Fibroblast of skin of right quadriceps (primary cell): ENCODE measurements at regions not wholly inside any gene's neighbourhood (a gene's known extent, or its start where the extent isn't known, plus 50 kb on each side); places are given as distances from the start of the nearest gene placed in this dataset.
"Not testable (repeated sequence)": the region's sequence is repeated elsewhere in the genome, so short reads cannot be mapped to it uniquely, and the experiment has no call there.

Experiments used
- DNase-seq: peaks from one replicate; pipeline ENCODE4 v3.0.0-alpha.2; 2013

DNA sequence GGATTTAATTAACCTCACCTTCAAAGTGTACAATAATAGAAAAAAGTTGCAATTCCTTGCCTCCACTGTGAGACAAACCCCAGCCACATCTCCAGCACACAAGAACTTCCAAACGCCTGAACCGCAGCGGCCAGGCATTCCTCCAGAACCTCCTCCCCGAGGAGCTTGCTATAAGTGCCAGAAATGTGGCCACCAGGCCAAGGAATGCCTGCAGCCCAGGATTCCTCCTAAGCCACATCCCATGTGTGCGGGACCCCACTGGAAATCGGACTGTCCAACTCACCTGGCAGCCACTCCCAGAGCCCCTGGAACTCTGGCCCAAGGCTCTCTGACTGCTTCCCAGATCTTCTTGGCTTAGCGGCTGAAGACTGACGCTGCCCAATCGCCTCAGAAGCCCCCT lies 959.9 kb upstream of the GRIA3 start:
- DNase-seq, result peak; percentile 0

DNA sequence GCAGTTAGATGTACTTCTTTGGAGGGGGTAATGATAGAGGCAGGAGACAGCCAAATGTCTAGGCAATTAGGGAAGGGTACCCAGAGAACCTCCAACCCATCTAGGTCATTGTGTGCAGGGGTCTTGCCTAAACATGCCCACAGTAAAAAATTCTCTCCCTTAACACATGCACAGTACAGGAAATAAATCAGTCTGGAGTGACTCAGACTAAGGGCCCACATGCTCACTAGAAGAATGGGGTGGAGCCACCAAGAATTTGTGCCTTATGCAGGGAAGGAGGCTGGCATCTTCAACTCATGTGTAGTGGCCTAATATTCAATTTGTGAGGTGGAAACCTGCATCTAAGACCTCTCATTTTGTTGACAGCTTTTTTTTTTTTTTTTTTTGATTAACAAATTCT lies 945.3 kb upstream of the GRIA3 start:
- peak; percentile 28 for DNase-seq

DNA sequence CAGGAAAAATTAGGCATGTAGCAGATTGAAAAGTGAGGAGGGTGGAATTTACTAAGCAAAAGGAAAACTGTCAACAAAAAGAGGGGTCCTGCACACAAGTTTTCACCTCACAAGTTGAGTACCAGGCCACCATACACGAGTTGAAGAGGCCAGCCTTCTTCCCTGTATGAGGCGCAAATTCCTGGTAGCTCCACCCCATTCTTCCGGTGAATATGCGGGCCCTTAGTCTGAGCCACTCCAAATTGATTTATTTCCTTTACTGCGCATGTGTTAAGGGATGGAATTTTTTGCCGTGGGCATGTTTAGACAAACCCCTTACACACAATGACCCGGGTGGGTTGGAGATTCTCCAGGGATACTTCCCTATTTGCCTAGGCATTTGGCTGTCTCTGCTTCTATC lies 942.1 kb upstream of the GRIA3 start:
- DNase-seq, result no peak

DNA sequence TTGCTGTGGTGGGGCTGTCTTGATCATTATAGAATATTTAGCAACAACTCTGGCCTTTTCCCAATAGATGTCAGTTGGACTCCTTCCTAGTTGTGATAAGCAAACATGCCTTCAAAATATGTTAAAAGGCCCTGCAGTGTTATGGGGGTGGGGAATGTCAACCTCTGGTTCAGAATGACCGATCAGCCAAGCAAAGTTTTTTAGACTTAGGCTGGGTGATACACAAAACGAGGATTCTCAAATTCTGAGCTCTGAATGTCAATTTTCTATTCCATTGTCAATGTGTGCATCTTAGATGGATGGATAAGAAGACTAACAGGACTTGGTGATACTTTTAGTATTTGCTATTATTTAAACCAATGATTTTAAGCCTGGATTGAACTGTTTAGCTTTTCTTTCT lies 940.0 kb upstream of the GRIA3 start:
- no peak for DNase-seq

DNA sequence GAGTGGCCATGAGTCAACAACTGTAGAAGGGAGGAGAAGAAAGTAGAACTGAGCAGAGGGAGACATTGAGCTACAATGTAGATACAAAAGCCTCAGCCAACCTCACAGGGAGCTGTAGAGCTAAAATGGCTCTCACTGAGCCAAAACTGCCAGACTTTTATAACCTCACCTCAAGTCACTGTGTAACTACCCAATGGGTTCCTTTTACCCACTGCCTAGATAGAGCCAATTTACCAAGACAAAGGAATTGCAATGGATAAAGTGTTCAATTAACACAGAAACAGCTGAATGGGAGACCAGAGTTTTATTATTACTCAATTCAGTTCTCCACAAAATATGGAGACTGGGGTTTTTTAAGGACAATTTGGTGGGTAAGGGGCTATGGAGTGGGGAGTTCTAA lies 938.9 kb upstream of the GRIA3 start:
- no peak for DNase-seq

DNA sequence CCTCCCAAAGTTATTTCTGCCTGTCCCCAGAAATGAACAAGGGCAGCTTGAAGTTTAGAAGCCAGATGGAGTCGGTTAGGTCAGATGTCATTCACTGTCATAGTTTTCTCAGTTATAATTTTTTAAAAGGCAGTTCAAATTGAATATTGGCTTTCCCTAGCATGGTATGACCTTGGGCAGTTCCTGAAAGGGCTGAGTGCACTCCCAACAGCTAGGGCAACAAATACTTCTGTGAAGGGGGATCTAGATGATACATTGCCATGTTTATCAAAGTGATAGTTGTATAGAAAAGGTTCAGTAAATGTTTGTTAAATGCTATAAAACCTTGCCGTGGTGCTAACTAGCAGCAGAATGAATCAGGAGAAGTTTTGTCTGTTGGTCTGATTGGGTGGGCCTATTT lies 938.1 kb upstream of the GRIA3 start:
- no peak for DNase-seq

DNA sequence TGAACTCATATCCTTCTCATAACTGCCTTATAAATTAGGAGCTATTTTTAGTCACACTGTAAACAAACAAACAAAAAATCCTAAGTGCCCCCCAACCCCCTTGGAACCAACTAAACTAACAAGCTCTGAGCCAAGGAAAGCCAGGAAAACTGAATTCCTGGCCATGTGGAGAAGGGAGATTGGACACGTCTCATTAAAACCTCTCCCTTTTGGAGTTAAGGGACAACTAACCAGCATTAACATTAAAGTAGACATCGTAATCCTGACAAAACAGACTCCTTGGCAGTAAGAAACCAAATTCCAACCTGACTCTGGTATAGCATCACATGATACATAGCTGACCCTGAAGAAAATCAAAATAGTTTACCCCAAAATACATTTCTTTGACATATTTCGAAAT lies 937.1 kb upstream of the GRIA3 start:
- no peak for DNase-seq

DNA sequence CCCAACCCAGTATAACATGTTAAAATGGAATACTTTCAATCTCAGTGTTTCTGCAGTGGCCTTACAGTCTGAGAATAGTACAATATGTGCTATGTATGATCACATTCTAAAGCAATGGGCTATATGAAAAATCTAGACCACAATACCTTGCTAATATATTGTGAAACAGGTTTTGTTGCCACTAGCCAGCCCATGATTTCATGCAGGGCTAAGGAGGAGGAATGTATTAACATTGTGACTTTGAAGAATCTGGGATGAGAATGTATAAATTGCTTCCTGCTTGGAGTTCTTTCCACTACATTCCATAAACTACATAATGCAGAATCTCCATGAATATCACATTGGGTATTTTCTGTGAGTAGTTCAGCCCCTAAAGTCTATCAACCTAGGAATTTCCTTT lies 935.4 kb upstream of the GRIA3 start:
- DNase-seq, result peak; percentile 44

DNA sequence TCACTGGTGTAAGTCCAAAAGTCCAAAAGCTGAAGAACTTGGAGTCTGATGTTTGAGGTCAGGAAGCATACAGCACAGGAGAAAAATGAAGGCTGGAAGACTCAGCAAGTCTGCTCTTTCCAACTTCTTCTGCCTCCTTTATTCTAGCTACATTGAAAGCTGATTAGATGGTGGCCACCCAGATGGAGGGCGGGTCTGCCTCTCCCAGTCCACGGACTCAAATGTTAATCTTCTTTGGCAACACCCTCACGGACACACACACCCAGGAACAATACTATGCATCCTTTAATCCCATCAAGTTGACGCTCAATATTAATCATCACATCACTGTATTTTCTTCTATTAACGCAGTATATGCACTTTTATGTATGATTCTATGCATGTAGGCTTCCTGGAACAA lies 931.6 kb upstream of the GRIA3 start:
- no peak for DNase-seq

DNA sequence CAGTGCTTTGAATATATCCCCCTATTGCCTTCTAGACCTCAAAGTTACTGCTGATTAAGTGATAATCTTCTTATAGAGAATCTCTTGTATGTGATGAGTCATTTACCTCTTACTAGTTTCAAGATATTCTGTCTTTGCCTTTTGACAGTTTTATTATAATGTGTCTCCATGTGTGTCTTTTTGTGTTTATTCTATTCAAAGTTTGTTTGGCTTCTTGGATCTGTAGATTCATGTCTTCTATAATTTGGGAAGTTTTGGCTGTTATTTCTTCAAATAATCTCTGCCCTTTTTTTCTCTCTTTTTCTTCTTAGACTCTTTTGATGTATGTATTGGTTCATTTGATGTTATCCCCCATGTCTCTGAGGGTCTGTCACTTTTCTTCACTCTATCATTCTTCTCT lies 915.7 kb upstream of the GRIA3 start:
- DNase-seq, result no peak

DNA sequence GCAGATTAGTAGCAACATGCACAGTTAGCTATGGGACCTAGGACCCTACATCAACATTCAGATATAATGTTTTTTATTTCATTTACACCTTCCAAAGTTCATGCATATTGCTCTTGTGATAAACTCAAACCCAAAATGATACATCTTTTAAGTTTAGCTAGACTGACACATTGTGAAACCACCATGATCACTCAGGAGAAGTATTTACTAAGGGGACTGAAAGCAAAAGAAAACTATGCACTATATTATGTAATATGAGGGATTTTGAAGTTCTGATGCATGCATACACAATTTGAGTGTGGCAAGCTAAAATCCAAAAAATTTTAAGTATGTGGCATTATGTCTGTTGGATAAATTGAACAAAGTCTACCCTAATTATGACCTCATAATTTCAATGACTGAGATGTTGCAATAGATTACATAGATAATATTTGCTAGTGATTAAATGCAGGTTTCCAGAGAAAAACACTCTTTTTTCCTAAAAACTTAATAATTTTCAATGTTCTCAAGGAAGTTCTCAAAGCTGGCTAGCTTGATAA lies 914.8 kb upstream of the GRIA3 start:
- DNase-seq, result peak; percentile 50

DNA sequence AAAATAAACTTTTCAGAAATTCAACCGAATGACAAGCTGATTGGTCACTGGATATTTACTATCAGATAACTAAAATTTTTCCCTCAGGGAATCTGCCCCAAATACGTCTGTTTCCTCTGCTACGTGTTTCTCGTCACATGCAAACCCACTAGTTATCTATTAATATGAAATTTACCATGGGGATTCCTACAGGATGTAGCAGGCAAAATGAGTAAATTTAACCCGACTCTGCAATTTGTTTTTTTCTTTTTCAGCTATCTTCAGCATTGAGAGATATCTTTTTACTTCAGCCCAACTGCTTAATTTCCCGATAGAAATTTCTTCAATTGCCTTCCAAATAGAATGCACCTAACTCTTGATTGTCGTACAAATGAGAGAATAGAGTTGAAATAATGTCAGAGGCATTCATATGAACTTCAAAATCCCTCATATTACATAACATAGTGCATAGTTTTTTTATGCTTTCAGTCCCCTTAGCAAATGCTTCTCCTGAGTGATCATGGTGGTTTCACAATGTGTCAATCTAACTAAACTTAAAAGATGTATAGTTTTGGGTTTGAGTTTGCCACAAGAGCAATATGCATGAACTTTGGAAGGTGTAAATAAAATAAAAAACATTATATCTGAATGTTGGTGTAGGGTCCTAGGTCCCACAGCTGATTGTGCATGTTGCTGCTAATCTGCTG lies 913.1 kb upstream of the GRIA3 start:
- no peak for DNase-seq

DNA sequence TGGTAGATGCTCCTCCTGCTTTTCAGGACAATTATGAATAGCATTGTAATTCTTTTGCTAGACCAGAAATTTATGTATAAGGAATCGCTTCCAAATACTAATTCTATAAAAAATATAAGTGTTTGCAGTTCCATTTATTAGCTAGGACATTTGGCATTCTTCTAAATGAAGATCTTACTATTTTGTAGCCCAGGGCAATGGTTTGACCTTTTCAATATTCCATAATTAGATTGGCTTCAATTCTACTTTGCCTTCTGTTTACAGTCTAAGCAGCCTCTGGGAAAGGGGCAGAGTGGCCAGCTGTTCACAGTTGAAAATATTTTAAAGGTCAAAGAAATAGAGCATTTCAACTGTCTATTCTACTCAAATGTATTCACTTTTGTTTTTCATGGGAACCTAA lies 912.1 kb upstream of the GRIA3 start:
- DNase-seq, result no peak

DNA sequence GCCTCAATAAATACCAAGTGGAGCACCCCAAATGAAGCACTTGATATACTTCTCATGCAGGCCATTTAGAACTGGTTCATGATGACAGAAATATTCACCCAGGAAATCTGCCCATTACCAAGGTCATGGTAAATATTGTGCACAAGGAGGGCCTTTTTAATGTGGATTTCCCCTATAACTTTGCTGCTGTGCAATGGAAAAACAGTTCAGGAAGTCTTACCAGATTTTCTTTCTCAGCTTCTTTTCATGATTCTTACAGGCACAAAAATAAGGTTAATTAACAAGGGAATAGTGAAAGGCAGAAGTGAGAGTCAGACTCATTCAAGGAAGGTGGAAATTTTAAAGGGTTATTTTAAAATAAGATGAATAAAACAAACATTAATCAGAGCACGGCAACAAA lies 904.3 kb upstream of the GRIA3 start:
- DNase-seq, result no peak

DNA sequence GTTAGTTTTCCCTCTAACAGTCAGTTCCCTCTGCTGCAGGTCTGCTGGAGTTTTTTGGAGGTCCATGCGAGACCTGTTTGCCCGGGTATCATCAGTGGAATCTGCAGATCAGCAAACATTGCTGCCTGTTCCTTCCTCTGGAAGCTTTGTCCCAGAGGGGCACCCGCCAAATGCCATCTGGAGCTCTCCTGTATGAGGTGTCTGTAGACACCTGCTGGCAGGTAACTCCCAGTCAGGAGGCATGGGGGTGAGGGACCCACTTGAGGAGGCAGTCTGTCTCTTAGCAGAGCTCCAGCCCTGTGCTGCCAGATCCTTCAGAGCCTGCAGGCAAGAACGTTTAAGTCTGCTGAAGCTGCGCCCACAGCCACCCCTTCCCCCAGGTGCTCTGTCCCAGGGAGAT lies 884.3 kb upstream of the GRIA3 start:
- not testable (repeated sequence) for DNase-seq

DNA sequence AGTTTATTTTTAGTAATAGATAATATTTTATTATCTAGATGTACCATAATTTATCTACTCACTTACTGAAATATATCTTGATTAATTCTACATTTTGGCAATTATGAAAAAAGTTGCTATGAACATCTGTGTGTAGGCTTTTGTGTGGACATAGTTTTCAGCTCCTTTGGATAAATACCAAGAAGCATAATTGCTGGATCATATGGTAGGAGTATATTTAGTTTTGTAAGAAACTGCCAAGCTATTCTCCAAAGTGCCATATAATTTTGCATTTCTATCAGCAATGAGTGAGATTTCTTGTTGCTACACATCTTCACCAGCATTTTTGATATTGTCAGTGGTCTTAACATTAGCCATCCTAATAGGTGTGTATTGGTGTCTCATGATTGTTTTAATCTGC lies 882.6 kb upstream of the GRIA3 start:
- no peak for DNase-seq

DNA sequence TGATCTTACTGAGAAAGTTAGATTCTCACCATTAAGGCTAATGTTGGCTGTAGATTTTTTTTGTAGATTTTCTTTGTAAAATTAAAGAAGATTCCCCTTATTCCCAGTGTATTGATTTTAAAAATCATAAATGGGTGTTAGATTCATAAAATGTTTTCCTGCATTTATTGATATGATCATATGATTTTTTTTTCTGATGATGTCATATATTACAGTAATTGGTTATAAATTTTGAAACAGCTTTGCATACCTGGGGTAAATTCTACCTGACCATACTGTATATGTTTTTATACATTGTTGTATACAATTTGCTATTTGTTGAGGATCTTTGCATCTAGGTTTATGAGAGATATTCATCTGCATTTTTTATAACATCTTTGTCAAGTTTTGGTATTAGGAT lies 880.3 kb upstream of the GRIA3 start:
- no peak for DNase-seq

DNA sequence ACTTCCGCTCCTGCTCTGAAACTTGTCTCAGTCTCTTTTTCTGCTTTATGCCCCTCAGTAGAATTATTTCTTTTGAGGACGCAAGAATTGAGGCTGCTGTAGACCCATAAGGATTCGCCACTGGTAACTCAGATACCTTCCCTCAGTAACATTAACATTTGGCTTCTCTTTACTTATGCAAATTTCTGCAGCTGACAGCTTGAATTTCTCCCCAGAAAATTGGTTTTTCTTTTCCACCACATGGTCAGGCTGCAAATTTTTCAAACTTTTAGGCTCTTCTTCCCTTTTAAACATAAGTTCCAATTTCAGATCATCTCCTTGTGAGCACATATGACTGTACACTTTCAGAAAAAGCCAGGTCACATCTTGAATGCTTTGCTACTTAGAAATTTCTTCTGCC lies 839.3 kb upstream of the GRIA3 start:
- no peak for DNase-seq

DNA sequence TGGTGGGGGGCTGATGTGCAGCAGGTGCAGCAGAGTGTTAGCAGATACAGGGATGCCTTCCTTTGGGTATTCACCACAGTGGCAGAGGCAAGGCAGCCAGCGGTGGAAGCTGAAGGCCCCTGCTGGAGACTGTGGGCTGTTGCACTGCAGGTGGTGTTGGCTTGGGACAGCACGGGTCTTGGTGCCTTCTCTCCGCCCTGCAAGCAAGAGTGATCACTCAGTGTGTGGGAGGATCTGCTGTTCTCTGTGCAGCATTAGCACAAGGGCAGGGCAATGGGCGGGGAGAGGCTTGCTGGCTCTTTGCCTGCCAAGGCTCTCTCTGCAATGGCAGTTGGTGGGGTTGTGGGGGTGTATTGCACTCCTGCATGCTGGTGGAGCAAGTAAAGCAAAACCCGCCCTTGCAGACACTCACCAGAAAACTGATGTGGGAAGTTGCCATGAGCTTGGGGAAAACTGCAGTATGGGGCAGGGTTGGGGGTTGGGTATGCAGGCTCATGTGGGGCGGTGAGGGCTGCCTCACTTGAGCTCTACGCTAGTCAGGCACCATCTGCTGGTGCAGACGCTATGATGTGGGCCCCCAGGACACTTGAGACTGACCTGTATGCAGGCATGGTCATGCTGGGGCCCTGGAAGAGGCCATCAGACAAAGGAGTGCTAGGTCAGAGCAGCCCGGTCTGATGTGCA lies 820.8 kb upstream of the GRIA3 start:
- no peak for DNase-seq

DNA sequence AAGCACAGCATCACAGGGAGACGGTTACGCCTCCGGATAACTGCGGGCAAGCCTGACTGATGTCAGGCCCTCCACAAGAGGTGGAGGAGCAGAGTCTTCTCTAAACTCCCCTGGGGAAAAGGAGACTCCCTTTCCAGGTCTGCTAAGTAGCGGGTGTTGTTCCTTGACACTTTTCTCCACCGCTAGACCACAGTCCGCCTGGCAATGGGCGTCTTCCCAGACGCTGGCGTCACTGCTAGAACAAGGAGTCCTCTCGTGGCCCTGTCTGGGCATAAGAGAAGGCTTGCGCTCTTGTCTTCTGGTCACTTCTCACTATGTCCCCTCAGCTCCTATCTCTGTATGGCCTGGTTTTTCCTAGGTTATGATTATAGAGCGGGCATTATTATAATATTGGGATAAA lies 808.5 kb upstream of the GRIA3 start:
- DNase-seq, result not testable (repeated sequence)

DNA sequence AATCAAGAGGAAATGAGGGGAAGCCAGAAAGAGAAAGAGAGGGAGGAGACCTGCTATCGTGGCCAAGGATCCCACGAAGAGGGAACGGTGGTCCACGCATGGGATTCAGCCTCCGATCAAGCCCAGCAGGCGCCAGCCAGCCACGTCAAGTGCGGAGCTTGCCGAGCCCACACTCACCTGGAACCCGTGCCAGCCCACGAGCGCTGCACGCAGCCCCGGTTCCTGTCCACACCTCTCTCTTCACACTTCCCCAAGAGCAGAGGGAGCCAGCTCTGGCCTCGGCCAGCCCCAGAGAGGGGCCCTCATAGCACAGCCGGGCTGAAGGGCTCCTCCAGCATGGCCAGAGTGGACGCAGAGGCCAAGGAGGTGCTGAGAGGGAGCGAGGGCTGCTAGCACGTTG lies 795.1 kb upstream of the GRIA3 start:
- DNase-seq, result no peak

DNA sequence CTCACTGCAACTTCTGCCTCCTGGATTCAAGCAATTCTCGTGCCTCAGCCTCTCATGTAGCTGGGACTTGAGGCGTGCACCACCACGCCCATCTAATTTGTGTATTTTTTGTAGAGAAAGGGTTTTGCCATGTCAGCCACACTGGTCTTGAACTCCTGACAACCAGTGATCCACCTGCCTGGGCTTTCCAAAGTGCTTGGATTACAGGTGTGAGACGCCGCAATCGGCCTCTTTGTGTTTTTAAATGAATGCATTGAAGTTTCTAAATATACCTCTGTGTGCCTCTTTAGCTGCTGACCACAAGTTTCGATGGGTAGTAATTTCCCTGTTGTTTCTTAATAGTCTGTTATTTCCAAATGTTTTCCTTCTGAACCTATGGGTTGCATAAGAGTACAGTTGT lies 765.3 kb upstream of the GRIA3 start:
- DNase-seq, result no peak

DNA sequence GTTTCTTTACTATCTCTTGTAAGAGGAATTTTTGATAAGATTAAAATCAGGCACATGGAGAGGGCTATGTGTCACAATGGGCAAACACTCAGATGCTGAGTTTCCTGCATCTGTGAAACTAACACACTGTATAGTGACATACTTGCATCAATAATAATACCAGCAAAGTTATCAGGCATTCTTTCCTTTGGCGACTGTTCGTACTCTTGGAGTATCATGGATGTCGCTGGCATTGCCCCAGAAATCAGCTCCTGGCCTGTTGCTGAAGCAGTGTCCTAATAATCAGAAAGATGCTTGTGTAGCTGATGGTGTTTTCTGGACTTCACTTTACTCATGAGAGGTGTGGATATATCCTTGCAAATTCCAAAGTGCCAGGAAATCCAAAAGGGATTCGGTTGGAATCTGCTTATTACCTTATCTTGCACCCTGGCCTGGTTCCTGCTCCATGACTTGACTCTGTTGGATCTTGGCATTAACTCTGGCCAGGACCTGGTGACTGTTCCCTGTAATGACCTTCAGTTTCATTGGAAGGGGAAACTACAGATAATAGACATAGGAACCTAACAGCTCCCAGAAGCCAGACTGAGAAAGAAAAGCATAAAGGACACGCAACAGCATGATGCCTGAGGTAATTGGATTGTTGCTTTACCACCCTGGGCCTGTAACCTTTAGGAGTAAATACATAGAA lies 762.5 kb upstream of the GRIA3 start:
- no peak for DNase-seq

DNA sequence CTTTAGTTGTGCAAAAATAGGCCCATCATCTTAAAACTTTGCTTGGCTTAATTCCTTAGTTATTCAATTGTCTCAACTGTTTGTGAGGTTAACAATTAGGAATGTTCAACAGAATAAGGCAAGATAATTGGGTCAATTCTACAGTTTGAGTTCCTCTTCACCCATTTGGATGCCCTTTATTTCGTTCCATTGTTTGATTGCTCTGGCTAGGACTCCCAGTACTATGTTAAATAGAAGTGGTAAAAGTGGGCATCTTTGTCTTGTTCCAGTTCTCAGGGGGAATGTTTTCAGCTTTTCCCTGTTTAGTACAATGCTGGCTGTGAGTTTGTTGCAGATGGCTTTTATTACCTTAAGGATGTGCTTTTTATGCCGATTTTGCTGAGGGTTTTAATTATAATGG lies 761.5 kb upstream of the GRIA3 start:
- no peak for DNase-seq
